Sigmoid colon (tissue), 4 donors: ENCODE measurements at regions not wholly inside any gene's neighbourhood (a gene's known extent, or its start where the extent isn't known, plus 50 kb on each side); places are given as distances from the start of the nearest gene placed in this dataset.

Experiments used
- EP300 ChIP-seq, 4 donors: sonication (generic); formaldehyde crosslinking; IDR thresholded peaks; one replicate each; pipeline ENCODE4 v1.6.1; 2017; ENCODE audit warnings: antibody characterized with exemption in 4 of 4
- POLR2A ChIP-seq, 2 donors: fragments of 450-650 bp; IDR thresholded peaks; one replicate each; pipeline ENCODE4 v1.6.1; 2016; ENCODE audit warnings: antibody characterized with exemption in 2 of 2, mild to moderate bottlenecking in 2 of 2, moderate library complexity in 2 of 2
- POLR2AphosphoS5 ChIP-seq, 4 donors: sonication (generic); formaldehyde crosslinking; IDR thresholded peaks; one replicate each; pipeline ENCODE4 v1.6.1; 2017; ENCODE audit warnings: antibody characterized with exemption in 4 of 4
- TF ChIP-seq, protein P1 (sequence below), 4 experiments: fragments of 450-650 bp in 3 of 4; fragments of 200-600 bp in 1 of 4; IDR thresholded peaks; one replicate each; pipeline ENCODE4 v1.5.1; 2016 to 2019; ENCODE audit warnings: antibody characterized with exemption in 4 of 4, mild to moderate bottlenecking in 3 of 4, moderate library complexity in 2 of 4

- TF ChIP-seq, protein P1, sequence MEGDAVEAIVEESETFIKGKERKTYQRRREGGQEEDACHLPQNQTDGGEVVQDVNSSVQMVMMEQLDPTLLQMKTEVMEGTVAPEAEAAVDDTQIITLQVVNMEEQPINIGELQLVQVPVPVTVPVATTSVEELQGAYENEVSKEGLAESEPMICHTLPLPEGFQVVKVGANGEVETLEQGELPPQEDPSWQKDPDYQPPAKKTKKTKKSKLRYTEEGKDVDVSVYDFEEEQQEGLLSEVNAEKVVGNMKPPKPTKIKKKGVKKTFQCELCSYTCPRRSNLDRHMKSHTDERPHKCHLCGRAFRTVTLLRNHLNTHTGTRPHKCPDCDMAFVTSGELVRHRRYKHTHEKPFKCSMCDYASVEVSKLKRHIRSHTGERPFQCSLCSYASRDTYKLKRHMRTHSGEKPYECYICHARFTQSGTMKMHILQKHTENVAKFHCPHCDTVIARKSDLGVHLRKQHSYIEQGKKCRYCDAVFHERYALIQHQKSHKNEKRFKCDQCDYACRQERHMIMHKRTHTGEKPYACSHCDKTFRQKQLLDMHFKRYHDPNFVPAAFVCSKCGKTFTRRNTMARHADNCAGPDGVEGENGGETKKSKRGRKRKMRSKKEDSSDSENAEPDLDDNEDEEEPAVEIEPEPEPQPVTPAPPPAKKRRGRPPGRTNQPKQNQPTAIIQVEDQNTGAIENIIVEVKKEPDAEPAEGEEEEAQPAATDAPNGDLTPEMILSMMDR (IDR thresholded peaks at IDR 0.05) = no peak
- TF ChIP-seq POLR2A (IDR thresholded peaks at IDR 0.05) = no peak
- no peak for TF ChIP-seq EP300 (IDR thresholded peaks at IDR 0.05)
- no peak for TF ChIP-seq POLR2AphosphoS5 (IDR thresholded peaks at IDR 0.05)
Observed at GRCh38 chr3:72460205-72461174, 387.8 kb downstream of the SHQ1 start.
